Esophagus squamous epithelium (tissue), 4 donors: ENCODE measurements at regions not wholly inside any gene's neighbourhood (a gene's known extent, or its start where the extent isn't known, plus 50 kb on each side); places are given as distances from the start of the nearest gene placed in this dataset.

Experiments
- POLR2A ChIP-seq, 4 donors: fragments of 450-650 bp; IDR thresholded peaks; one replicate each; pipeline ENCODE4 v1.6.1; 2017; ENCODE audit warnings: antibody characterized with exemption in 4 of 4, mild to moderate bottlenecking in 4 of 4, moderate library complexity in 3 of 4
- TF ChIP-seq, protein P1 (sequence below), 6 experiments: fragments of 450-650 bp in 4 of 6; fragments of 200-600 bp in 2 of 6; sonication (generic) in 2 of 6; IDR thresholded peaks; one replicate each; pipeline ENCODE4 v1.5.1; 2016 to 2019; ENCODE audit warnings: antibody characterized with exemption in 6 of 6, mild to moderate bottlenecking in 4 of 6, moderate library complexity in 4 of 6

DNA sequence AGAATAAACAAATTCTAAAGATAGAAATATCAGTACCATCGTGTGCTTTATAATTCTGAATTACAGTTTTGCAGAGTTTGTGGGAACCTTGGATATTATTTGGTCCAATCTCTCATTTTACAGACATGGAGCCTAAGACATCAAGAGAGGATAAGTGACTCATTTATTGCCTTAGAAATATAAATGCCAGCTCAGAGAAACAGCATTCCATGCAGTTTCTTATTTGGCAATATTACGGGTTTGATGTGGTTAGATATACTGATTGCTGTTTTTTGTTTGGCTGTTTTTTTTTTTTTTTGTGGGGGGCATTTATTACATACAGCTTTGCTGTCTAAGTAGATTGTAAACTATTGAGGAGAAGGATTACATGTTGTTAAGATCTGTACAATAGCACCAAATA, 1241.1 kb upstream of the LRRTM1 start:
- TF ChIP-seq, protein P1, sequence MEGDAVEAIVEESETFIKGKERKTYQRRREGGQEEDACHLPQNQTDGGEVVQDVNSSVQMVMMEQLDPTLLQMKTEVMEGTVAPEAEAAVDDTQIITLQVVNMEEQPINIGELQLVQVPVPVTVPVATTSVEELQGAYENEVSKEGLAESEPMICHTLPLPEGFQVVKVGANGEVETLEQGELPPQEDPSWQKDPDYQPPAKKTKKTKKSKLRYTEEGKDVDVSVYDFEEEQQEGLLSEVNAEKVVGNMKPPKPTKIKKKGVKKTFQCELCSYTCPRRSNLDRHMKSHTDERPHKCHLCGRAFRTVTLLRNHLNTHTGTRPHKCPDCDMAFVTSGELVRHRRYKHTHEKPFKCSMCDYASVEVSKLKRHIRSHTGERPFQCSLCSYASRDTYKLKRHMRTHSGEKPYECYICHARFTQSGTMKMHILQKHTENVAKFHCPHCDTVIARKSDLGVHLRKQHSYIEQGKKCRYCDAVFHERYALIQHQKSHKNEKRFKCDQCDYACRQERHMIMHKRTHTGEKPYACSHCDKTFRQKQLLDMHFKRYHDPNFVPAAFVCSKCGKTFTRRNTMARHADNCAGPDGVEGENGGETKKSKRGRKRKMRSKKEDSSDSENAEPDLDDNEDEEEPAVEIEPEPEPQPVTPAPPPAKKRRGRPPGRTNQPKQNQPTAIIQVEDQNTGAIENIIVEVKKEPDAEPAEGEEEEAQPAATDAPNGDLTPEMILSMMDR (IDR thresholded peaks at IDR 0.05) = no peak
- TF ChIP-seq POLR2A (IDR thresholded peaks at IDR 0.05) = no peak
